Tongue (tissue), 1 donor: ENCODE measurements at regions not wholly inside any gene's neighbourhood (a gene's known extent, or its start where the extent isn't known, plus 50 kb on each side); places are given as distances from the start of the nearest gene placed in this dataset.

Experiments
- DNase-seq: peaks from one replicate; pipeline ENCODE4 v3.0.0-alpha.2; 2015

GRCh38 chr1:113219828-113220227 lies 146.8 kb downstream of the LRIG2 start:
- DNase-seq, result no peak

- no peak for DNase-seq
Observed at GRCh38 chr1:113223040-113223439, 150.0 kb downstream of the LRIG2 start.

- DNase-seq, result peak; percentile 61
Observed at GRCh38 chr1:113223546-113223945, 150.5 kb downstream of the LRIG2 start.

GRCh38 chr1:113226148-113226547 lies 153.2 kb downstream of the LRIG2 start:
- DNase-seq, result peak; percentile 31

GRCh38 chr1:113231866-113232265 lies 158.4 kb upstream of the MAGI3 start:
- DNase-seq, result no peak

GRCh38 chr1:113233441-113233840 lies 156.9 kb upstream of the MAGI3 start:
- no peak for DNase-seq

GRCh38 chr1:113241237-113241636 lies 149.1 kb upstream of the MAGI3 start:
- DNase-seq, result no peak

GRCh38 chr1:113242481-113242880 lies 147.8 kb upstream of the MAGI3 start:
- DNase-seq, result no peak

- DNase-seq, result no peak
Observed at GRCh38 chr1:113243529-113243928, 146.8 kb upstream of the MAGI3 start.

- no peak for DNase-seq
Observed at GRCh38 chr1:113244112-113244820, 146.0 kb upstream of the MAGI3 start.

- DNase-seq, result no peak
Observed at GRCh38 chr1:113245252-113245651, 145.1 kb upstream of the MAGI3 start.

- no peak for DNase-seq
Observed at GRCh38 chr1:113246929-113247328, 143.4 kb upstream of the MAGI3 start.

- DNase-seq, result no peak
Observed at GRCh38 chr1:113247355-113247754, 143.0 kb upstream of the MAGI3 start.

- DNase-seq, result no peak
Observed at GRCh38 chr1:113247782-113248181, 142.5 kb upstream of the MAGI3 start.

- no peak for DNase-seq
Observed at GRCh38 chr1:113248494-113248893, 141.8 kb upstream of the MAGI3 start.

- DNase-seq, result no peak
Observed at GRCh38 chr1:113250161-113250560, 140.2 kb upstream of the MAGI3 start.

GRCh38 chr1:113252166-113252565 lies 138.1 kb upstream of the MAGI3 start:
- no peak for DNase-seq

- DNase-seq, result peak; percentile 10
Observed at GRCh38 chr1:113253187-113253586, 137.1 kb upstream of the MAGI3 start.

GRCh38 chr1:113253590-113253989 lies 136.7 kb upstream of the MAGI3 start:
- no peak for DNase-seq

- peak; percentile 24 for DNase-seq
Observed at GRCh38 chr1:113255038-113255719, 135.1 kb upstream of the MAGI3 start.

- DNase-seq, result peak; percentile 69
Observed at GRCh38 chr1:113255720-113256347, 134.5 kb upstream of the MAGI3 start.

GRCh38 chr1:113256348-113256729 lies 134.0 kb upstream of the MAGI3 start:
- DNase-seq, result peak; percentile 36

GRCh38 chr1:113259988-113260387 lies 130.3 kb upstream of the MAGI3 start:
- no peak for DNase-seq

- DNase-seq, result no peak
Observed at GRCh38 chr1:113265196-113265595, 125.1 kb upstream of the MAGI3 start.
